GM20431 (cell line): ENCODE measurements at regions not wholly inside any gene's neighbourhood (a gene's known extent, or its start where the extent isn't known, plus 50 kb on each side); places are given as distances from the start of the nearest gene placed in this dataset.

Source experiments
- in situ Hi-C: fragments of 300-500 bp; cut with MseI, MboI; formaldehyde crosslinking; loops from one replicate; pipeline ENCODE4 v1.15.0; 2020; ENCODE audit warnings: low sequenced_read_pairs; ENCODE audit not compliant: unreplicated experiment

- in situ Hi-C loops: no loop called here
Measured at GRCh38 chr5:148912714-148913398, 86.4 kb downstream of the ADRB2 start.

- in situ Hi-C loops: no loop called here
Measured at GRCh38 chr5:148913493-148913892, 87.1 kb downstream of the ADRB2 start.

- in situ Hi-C loops: no loop called here
Measured at GRCh38 chr5:148913985-148914431, 87.6 kb downstream of the ADRB2 start.

DNA sequence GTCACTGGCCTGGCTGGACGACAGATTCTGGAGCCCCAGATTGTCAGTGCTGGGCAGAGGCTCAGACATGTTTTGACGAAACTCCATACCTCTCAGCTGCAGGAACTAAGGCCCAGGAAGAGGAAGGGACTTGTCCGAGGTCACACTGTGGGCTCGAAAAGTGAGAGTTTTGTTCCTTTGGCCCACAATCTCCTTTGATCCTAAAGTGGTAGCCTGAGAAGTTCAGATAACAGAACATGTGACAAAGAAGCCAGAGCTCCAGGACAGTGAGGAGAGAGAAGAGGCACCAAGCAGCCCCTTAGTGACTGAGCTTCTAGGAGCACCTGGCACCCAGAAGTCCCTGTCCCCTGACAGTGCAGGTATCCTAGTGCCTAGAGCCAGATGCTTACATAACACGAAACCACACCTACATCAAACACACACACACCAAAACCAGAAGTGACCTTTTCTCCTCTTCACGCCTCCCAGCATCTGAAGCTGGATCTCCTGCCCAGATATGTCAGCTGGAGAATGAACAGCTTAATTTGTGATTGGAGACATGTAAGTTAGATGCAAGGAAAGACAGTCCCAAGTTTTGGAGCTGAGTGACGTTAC lies 88.9 kb downstream of the ADRB2 start:
- in situ Hi-C loops: no loop called here

GRCh38 chr5:148920646-148921288 lies 94.4 kb downstream of the ADRB2 start:
- in situ Hi-C loops: no loop called here

DNA sequence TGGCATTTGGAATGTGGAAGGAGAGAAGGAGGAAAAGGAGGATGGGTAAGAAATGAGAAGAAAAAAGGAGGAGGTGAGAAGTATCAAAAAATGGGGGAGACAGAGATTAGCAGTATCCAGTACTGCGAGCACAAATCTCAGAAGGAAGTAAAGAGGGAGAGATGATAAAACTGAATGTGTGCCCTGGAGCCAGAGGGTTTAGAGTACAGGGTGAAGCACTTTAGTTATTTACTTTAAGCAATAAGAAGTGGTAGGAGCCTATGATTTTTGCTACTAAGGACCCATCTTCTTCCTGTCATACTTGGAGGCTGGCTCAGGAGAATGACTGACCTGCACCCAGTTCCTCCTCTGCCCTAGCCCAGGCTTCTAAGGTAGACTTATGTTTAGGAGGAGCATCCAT lies 94.9 kb downstream of the ADRB2 start:
- in situ Hi-C loops: no loop called here

GRCh38 chr5:148922606-148923005 lies 96.2 kb downstream of the ADRB2 start:
- in situ Hi-C loops: no loop called here

GRCh38 chr5:148923023-148923422 lies 96.6 kb downstream of the ADRB2 start:
- in situ Hi-C loops: no loop called here

GRCh38 chr5:148924817-148925216 lies 98.4 kb downstream of the ADRB2 start:
- in situ Hi-C loops: no loop called here

DNA sequence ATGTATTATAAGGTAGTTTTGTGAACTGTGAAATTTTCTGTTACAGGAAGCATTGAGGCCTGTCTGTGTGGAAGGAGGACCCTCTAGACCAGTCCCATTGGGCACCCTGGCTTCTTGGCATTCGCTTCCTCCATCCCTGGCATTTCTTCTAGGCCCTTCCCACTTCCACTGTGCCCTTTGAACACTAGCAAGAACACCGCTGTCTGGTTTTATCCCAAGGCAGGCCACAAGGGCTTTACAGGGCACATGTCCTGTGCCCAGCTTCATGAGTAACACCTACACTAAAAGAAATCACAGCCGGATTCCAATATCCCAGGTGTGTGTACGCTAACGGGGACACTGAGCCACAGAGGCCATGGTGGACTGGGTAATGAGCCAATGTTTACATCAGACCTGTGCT lies 99.8 kb downstream of the ADRB2 start:
- in situ Hi-C loops: no loop called here

- in situ Hi-C loops: no loop called here
Measured at GRCh38 chr5:148927307-148927946, 101.0 kb downstream of the ADRB2 start.

GRCh38 chr5:148928141-148928540 lies 101.7 kb downstream of the ADRB2 start:
- in situ Hi-C loops: no loop called here

DNA sequence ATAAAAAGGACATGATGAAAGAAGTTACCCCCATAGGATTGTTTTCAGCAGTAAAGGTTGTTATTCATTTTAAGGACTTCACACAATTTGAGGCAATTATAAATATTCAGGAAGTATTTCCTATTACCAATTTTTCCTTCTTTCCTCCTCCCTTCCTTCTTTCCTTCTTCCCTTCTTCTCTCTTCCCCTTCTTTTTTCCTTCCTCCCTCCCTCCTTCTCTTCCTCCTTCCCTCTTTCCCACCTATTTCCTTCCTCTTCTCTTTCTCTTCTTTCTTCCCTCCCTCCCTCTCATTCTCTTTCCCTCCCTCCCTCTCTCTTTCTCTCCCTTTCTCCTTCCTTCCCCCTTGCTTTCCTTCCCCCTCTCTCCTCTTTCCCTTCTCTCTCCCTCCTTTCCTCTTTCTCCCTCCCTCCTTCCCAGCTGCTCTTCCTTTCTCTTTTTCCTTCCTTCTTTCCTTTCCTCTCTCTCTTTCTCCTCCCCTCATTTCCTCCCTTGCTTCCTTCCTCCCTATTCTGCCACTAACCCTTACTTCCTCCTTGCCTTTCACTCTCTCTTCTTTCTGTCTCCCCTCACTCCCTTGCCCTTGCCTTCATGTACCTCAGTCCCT lies 105.1 kb downstream of the ADRB2 start:
- in situ Hi-C loops: no loop called here

- in situ Hi-C loops: no loop called here
Measured at GRCh38 chr5:148932355-148932935, 106.0 kb downstream of the ADRB2 start.

DNA sequence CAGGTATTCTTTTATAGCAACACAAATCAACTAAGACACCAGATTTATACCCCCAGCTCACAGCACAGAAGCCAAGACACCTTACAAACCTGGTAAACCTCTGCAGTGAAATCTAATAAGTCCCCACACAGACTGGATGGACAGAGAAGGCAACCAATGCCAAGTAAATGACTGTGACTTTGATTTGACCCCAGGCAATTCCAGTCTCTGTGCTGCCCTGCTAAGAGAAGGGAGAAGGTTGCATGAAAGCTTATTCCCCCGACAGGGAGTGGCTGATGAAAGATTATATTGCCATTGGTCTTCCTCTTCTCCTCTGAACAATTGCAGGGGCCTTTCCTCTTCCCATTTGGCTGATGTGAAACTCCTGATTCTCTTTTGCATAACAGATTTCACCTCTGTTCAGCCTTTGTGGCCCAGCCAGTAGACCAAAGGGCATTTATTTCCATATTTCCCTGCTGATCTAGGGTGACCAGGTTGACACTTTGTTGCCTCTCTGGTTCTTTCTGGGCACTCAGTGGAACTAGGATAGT lies 107.6 kb downstream of the ADRB2 start:
- in situ Hi-C loops: no loop called here

GRCh38 chr5:148934895-148935400 lies 108.5 kb downstream of the ADRB2 start:
- in situ Hi-C loops: no loop called here

DNA sequence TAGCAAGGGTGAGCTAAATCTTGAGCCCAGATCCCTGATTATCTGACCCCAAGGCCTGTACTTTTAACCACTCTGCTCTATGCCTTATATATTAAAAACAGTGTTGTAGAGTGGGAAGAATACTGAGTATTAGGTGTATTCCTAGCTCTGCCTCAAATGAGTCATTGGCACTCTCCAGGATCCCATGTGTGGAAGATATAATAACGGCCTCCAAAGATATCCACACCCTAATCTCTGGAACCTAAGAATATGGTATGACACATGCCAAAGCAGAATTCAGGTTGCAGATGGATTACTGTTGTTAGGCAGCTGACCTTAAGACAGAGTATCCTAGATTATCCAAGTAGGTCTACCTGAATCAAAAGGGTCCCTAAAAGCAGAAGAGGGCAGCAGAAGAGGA lies 110.8 kb downstream of the ADRB2 start:
- in situ Hi-C loops: no loop called here

DNA sequence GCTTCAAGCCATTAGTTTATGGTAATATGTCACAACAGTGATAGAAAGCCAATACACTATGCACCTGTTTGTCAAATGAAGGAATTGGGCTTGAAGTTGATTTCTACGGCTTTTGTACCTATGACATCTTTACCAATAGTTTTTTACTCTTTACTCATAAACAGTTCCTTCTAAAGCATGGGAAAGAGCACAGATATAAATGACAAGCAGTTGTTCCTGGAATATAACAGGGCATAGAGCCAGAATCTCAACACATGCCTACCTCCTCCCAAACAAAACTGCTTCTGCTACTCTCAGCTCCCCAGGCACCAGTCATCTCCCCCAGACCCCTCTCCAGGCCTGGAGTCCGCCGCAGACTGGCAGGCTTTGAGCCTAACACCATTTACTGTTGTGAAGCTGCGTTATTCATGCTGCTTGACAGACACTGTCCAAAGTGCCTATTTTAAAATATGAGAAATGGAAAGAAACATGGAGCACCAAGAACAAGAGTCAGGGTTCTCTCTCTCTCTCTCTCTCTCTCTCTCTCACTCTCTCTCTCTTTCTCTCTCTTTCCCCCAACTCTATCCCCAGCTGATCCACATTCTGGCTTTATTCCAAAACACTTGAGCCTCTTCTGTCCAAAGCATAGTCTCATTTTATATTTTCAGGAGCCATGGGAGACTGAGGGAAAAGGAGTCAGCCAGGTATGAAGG lies 111.6 kb downstream of the ADRB2 start:
- in situ Hi-C loops: no loop called here

DNA sequence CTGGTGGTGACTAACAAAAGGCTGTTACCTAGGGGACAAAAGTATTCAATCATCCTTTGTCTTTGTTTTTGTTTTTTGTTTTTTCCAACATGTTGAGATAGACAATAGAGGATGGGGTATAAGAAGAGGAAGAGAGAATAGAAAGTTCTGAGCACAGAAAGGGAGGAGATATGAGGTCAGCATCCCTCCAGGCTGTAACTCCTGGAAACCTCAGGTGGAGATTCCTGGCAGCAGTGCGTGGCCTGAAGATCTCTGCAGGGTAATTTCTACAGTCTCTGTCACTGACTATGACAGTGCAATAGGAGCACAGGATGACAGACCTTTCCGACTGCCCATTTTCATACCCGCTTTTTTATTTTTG lies 112.1 kb downstream of the ADRB2 start:
- in situ Hi-C loops: no loop called here
